ENCODE measurements at regions not wholly inside any gene's neighbourhood (a gene's known extent, or its start where the extent isn't known, plus 50 kb on each side); places are given as distances from the start of the nearest gene placed in this dataset.

- WGBS, 2 donors, result 83 to 87% methylated on average over 4 of the region's 4 CpGs
- intact Hi-C loops (cut with DNase I; ENCODE audit: low total_unique reads), result no loop called here
- H3K4me3 ChIP-seq (ENCODE audit: low read depth, poor library complexity, severe bottlenecking), result no peak overlapping the region
- TF ChIP-seq POLR2A (IDR thresholded peaks at IDR 0.05), result no peak
- no peak for TF ChIP-seq CTCF (IDR thresholded peaks at IDR 0.05)
- DNase-seq (ENCODE audit: low spot score in 2 of 2), result no peak
Observed at GRCh38 chr9:79115176-79115575, 456.6 kb upstream of the TLE4 start.

GRCh38 chr9:79116041-79116440, 455.7 kb upstream of the TLE4 start:
- WGBS, 2 donors, result 67 to 76% methylated on average over 3 of the region's 3 CpGs
- TF ChIP-seq POLR2A (IDR thresholded peaks at IDR 0.05), result no peak
- TF ChIP-seq CTCF (IDR thresholded peaks at IDR 0.05), result no peak
- DNase-seq (ENCODE audit: low spot score in 2 of 2), result no peak
- H3K4me3 ChIP-seq (ENCODE audit: low read depth, poor library complexity, severe bottlenecking), result no peak overlapping the region
- intact Hi-C loops (cut with DNase I; ENCODE audit: low total_unique reads), result no loop called here

- TF ChIP-seq POLR2A (IDR thresholded peaks at IDR 0.05) (no peak), CTCF (IDR thresholded peaks at IDR 0.05) (no peak)
- 86 to 92% methylated on average over 6 of the region's 6 CpGs for WGBS, 2 donors
- intact Hi-C loops (cut with DNase I; ENCODE audit: low total_unique reads), result no loop called here
- no peak for DNase-seq (ENCODE audit: low spot score in 2 of 2)
- no peak overlapping the region for H3K4me3 ChIP-seq (ENCODE audit: low read depth, poor library complexity, severe bottlenecking)
Observed at GRCh38 chr9:79116709-79117108, 455.1 kb upstream of the TLE4 start.

- WGBS, 2 donors, result 35 to 49% methylated on average over 2 of the region's 2 CpGs
- intact Hi-C loops (cut with DNase I; ENCODE audit: low total_unique reads), result no loop called here
- no peak overlapping the region for H3K4me3 ChIP-seq (ENCODE audit: low read depth, poor library complexity, severe bottlenecking)
- TF ChIP-seq CTCF (IDR thresholded peaks at IDR 0.05) (no peak), POLR2A (IDR thresholded peaks at IDR 0.05) (no peak)
- no peak for DNase-seq (ENCODE audit: low spot score in 2 of 2)
Observed at GRCh38 chr9:79120533-79120932, 451.2 kb upstream of the TLE4 start.

GRCh38 chr9:79120941-79121340, 450.8 kb upstream of the TLE4 start:
- TF ChIP-seq CTCF (IDR thresholded peaks at IDR 0.05) (no peak), POLR2A (IDR thresholded peaks at IDR 0.05) (no peak)
- WGBS, 2 donors, result 56 to 57% methylated on average over 2 of the region's 2 CpGs
- no peak for DNase-seq (ENCODE audit: low spot score in 2 of 2)
- no peak overlapping the region for H3K4me3 ChIP-seq (ENCODE audit: low read depth, poor library complexity, severe bottlenecking)
- intact Hi-C loops (cut with DNase I; ENCODE audit: low total_unique reads), result no loop called here

GRCh38 chr9:79123415-79123814, 448.4 kb upstream of the TLE4 start:
- DNase-seq (ENCODE audit: low spot score in 2 of 2), result no peak
- 90 to 92% methylated on average over 4 of the region's 4 CpGs for WGBS, 2 donors
- intact Hi-C loops (cut with DNase I; ENCODE audit: low total_unique reads), result no loop called here
- no peak for TF ChIP-seq POLR2A (IDR thresholded peaks at IDR 0.05)
- no peak overlapping the region for H3K4me3 ChIP-seq (ENCODE audit: low read depth, poor library complexity, severe bottlenecking)
